HTR-8/SVneo (cell line): ENCODE measurements at regions not wholly inside any gene's neighbourhood (a gene's known extent, or its start where the extent isn't known, plus 50 kb on each side); places are given as distances from the start of the nearest gene placed in this dataset.

ENCODE experiments used
- DNase-seq: peaks from one replicate; pipeline ENCODE4 v3.0.0; 2011; ENCODE audit warnings: low spot score, mixed read lengths; ENCODE audit not compliant: insufficient read length
- FAIRE-seq: peaks from 2 replicates; lab custom pipeline; 2011; peaks lifted over from hg19 to GRCh38; lab: Jason Lieb, UNC

DNA sequence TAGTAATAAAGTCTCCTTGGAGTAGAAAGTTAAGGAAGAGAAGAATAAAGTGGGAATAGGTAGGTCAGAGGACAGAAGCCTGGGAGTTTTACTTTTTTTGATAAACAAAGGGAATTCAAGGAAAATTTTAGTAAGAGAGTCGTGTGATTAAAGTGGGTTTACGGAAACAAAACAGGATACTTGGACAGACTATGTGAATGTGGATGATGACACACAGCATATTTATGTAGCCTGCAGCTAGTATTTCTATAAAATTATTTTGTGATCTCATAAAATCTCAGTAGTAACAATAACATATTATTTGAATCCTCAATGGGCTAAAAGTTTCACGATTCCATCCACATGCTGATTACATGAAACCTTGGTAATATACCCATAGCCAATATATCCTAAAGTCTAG is 450.7 kb upstream of the PIK3C3 start:
- DNase-seq, result no peak
- no peak for FAIRE-seq

DNA sequence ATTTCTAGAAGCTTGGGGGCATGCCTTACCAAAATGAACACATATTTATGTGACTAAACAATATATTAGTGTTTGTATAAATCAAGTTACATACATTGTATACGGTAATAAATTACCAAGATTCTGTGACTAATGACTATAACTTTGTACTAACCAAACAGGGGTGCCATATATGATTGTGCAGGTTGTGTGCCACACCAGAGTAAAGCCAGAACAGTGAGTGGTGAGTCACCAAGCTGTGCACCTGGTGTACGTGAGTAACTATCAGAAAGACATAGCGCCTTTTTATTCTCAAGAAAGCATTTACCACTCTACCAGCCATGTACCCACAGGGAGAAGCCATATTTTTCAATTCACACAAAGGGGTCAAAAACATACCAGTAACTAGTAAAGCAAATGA is 453.2 kb upstream of the PIK3C3 start:
- FAIRE-seq, result no peak

DNA sequence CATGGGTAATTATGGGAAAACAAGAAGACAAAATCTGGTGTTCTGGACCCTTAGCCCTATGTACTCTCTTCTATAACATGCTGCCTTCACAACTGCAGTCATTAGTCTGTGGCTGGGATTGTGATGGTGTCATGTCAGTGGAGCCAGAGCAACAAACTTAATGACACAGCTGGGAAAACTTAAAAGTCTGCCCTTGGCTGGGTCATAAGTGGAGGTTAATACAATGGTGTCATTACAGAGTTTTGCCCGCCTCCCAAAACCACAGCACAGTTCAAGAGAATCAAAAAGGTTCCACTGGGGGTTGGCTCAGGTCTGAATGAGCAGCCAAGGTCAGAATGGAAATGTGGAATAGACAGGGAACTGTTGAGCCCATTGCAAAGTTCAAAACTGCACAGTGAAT is 455.7 kb upstream of the PIK3C3 start:
- FAIRE-seq, result no peak
- no peak for DNase-seq

More for the DNA sequence above, 453.2 kb upstream of the PIK3C3 start:
- no peak for DNase-seq

DNA sequence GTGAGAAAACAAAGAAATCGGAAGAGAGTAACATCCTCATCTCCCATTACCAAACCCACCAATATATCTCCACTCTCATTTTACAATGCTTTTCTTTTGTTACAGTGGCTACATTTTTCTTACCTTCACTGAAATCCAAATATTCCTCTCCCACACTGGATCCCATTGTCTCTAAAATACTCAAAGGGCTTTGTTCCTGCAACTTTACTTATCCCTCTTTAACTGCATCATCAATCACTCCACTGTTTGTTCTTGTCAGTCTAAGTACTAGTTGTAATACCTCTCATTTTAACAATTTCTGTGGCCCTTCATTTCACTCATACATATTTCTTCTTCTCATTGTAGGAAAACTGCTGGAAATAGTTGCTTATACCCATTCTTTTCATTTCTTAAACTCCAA is 464.2 kb upstream of the PIK3C3 start:
- DNase-seq (no peak), FAIRE-seq (no peak)

DNA sequence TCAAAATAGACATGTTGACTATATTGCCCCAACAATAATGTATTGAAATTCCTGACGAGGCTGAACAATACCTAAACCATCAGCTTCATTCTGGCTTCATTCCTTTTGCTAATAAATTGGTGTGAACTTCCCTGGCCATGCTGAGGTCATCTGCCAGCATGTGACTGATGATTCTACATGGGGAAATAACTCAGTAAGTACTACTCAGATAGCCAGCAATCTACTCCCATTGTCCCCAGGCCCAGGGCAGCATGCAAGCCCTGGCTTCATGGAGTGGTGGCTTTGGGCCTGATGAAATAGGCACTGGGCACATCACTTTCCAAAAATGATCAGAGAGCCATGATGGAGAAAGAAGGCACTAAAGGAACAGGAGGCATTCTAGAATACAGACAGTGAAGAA is 468.5 kb upstream of the PIK3C3 start:
- no peak for DNase-seq

DNA sequence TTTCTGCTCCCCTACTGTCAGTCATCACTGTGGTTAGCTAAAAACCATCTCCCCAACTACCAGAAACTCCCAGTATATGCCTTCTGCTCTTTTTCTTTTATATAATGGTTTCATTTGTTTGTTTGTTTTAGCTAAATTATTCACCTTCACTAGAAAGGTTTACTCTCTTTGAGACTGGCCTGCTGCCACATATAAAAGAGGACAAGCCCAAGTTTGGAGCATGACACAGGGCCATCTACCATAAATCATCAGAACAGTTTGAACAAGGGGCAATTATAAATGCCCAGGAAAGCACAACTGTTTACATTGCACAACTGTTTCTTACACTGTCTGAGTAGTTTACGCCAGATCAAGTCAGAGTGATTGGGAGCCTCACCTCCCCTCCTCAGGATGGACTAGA is 471.0 kb upstream of the PIK3C3 start:
- DNase-seq, result no peak
- no peak for FAIRE-seq

More for the DNA sequence above, 468.5 kb upstream of the PIK3C3 start:
- no peak for FAIRE-seq

DNA sequence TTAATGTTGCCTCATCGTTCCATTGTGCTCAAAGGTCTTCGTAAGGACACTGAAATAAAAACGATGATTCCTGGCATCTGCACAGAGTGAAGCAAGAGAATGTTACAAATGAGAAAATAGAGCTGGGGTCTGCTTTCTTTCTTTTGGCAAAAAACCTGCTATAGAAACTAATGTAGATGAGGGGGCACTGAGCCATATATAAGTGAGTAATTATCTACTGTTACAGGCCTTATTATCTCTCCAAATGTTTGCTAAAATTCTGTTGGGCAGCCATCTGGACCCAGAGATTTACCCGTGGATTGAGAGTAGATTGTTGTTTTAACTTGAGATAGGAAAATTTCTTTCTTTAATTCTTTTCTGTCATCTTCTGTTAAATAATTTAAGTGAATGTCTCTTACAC is 472.5 kb upstream of the PIK3C3 start:
- FAIRE-seq, result no peak
- DNase-seq, result no peak

DNA sequence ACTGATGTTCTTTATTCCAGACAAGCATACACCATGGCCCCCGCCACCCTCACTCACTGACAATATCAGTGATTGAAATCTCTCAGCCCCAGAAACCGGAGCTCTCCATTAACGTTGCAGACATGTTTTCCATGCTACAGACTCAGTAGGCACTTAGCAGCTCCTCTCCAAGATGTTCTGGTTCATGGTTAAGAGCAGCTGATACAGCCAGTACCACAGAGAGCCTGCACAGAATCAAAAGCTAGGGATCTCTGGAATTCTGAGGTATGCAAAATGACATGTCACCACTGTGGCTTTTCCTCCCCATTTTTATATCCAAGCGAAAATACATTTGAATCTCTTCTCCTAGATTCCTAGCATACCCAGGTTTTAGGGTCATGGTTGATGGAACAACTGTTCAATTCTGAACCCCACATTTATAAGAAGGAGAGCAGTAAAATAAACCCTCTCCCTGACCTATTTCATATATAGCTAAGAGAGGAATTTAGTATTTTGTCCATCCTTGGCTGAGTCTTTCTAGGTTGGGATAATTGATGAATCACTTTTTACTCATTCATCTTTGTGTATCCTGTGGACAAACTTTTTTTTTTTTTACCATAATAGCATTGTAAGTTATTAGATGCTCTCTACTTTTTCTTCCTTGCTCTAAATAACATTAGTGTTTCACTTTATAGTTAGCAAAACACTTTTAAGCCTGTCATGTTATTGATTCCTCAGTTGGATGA is 488.4 kb upstream of the PIK3C3 start:
- FAIRE-seq (no peak), DNase-seq (no peak)

DNA sequence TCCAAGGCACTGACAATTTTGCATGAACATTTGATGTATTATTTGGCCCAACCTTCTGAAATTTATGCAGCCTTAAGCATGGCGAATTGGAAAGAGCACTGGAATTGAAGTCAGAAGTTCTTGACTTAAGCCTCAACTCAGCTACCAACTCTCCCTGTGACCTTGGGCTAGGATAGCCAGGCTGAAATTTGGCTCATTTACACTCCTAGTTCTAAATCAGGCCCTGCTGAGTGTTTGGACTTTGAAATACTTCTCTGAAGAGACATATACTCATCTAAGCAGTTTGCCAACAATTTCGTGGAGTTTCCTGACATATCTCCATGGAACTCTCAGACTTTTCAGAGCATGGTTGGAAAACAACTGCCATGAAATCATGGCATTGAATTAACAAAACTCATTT is 489.6 kb upstream of the PIK3C3 start:
- FAIRE-seq (no peak), DNase-seq (no peak)

DNA sequence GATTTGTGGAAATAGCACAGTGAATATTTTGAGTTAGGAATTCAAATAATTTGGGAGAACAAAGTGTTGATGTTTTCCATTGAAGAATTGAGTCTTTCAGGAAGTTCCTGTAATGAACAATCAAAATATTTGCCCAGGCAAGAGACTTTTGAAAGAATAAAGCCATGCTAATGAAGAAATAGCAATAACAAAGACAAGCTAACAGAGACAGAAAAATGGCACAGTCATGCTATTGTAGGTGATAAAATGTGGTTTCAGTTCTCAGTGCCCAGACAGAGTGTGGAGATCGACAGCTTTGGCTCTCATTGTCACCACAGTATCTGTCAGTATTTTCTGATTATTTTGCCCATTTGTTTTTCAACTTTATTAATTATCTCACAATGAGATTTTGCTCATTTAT is 490.8 kb upstream of the PIK3C3 start:
- FAIRE-seq, result no peak
- no peak for DNase-seq

DNA sequence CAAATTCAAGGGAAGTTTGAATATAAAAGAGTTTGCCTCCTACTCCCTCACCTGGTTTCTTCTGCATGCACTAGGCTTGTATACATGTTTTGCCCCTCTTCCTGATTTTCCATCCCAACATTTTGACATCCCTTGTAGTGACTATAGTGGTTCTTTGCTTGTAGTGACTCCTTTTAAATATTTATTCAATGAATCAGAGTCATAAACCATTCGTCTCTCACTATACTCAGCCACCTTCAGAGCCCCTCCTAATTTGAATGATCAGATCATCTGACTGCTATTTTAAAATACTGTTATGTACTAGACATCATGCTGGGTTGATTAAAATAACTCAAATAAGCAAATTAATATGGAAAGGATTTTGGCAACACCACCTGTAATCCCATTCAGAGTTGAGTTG is 492.1 kb upstream of the PIK3C3 start:
- no peak for DNase-seq
- FAIRE-seq, result no peak

DNA sequence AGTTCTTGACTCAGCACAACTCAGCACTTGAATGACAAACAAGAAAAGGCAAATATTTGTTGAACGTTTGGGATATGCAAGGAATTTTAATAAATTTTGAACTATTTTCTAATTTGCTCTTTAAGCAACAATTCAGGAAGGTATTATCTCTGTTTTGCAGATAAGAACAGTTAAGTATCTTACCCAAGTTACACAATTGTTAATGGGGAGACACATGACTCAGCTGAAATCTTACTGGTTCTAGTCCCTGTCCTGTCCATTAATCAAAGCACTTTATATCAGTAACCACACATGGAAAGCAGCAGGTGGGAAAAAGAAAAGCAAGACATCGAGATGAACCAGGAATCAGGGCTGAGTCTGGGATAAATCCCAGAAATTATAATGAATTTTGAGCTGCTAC is 493.9 kb upstream of the PIK3C3 start:
- FAIRE-seq (no peak), DNase-seq (no peak)

DNA sequence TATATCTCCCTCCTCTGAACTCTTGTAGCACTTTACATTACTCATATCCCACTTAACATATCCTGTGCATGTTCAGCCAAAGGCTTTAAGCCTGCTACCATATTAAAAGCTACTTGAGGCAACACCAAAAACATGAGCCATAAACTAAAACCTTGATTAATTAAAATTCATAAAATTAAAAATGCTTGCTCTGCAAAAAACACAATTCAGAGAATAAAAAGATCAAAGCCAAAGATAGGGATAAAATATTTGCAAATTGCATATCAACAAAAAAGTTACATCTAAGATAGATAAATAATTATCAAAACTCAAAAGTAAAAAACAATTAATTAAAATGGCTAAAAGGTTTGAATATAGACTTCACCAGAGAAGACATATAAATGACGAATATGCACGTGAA is 495.4 kb upstream of the PIK3C3 start:
- no peak for FAIRE-seq
- DNase-seq, result no peak

DNA sequence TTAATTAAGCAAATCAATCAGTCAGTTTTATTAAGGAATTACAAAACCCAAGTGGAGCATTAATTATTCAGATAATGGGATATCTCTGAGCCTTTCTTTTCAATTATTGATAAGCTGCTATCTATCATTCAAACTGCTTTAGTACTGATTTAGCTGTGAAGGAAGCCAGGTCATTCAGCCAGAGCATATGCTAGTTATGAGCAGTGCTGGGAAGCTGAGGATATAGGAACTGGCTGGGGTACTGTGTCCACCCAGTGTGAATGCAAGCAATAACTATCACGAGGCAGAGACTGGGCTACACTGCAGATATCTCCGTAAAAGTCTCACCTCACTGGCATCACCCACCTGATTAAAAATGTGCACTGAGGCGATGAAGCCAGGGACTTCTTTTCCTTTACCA is 496.7 kb upstream of the PIK3C3 start:
- no peak for FAIRE-seq

DNA sequence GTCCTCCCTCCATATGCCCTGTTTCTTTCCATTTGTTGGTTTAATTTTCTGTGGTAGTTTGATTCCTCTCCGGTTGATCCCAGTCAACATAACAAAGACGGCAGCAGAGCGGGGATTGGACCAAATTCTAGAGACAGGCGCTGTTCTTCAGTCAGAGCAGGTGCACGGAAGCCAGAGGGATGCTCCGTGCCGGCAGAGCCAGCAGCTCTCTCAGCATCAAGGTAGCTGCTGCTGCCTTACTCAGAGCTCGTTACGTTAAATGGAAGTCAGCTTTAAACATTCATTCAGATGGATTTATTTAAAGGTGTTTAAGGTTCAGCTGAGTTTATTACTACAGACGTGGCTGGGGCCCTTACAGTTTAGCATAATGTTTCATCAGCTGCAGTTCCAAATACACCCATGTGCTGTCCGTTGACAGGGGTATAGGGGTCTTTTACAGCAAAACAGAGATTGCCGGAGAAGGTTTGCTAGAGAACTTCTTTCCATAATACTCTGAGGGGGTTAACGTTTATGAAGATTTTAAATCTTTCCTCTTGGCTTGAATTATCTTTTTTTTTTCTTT is 497.2 kb upstream of the PIK3C3 start:
- FAIRE-seq, result no peak
- DNase-seq, result no peak

More for the DNA sequence above, 496.7 kb upstream of the PIK3C3 start:
- DNase-seq, result no peak

DNA sequence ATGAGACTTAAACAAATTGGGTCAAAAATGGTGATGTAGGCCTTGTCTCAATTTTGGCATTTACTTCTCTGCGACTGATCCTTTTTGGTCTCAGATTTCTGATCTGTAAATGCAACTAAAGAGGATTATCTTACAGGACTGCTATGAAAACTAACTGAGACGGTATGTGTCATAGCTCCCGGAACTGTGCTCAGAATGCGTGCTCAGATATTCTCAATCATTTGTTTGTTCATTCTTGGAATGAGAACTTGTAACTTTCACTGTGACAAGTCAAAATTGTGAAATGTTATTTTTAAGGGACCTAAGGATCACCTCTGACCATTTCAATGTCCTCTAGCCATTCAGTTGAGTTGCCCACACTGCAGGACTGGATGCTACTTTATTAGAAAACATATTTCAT is 498.2 kb upstream of the PIK3C3 start:
- FAIRE-seq (no peak), DNase-seq (no peak)

DNA sequence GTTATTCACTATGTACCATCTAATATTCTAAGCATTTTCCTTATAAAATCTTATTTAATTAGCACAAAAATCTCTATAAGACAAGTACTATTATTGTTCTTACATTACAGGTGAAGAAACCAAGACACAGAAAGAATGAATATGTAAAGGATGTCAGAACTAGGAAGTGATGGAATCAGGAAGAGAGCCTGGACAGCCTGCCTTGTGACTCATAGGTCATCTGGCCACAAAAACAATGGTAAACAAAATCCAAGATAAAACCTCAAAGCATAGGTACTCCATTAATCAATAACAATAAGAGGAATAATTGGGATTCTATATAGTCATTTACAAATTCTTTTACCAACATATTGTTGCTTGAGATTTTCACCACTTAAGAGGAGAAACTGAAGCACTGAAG is 505.4 kb upstream of the PIK3C3 start:
- no peak for FAIRE-seq

DNA sequence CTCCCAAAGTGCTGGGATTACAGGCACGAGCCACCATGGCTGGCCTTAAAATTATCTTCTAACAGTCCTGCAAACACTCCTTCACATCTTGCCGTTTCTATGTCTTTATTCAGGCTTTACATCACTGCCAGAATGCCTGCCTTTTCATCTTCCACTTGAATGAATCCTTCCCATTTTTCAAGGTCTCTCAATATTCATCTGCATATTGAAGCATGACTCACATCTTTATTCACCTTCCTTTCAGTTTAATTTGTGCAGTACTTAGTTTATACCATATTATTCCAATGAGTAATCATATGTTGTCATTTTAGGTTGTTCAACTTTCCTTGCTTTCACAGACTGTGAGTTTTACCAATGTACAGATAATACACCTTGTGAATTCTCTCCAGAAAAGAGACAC is 510.1 kb upstream of the PIK3C3 start:
- DNase-seq, result no peak

More for the DNA sequence above, 505.4 kb upstream of the PIK3C3 start:
- DNase-seq, result no peak

DNA sequence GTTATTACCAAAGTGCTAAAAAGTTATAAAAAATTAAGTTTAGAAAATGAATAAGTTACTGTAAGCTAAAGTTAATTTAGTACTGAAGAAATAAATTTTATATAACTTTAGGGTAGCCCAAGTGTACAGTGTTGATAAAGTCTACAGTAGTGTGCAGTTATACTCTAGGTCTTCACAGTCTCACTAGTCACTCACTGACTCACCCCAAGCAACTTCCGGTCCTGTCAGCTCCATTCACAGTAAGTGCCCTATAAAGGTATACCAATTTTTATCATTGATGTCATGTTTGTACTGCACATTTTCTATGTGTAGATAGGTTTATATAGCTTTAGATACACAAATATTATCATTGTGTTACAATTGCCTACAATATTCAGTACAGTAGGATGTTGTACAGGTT is 518.3 kb upstream of the PIK3C3 start:
- FAIRE-seq, result no peak
- DNase-seq, result no peak

More for the DNA sequence above, 510.1 kb upstream of the PIK3C3 start:
- FAIRE-seq, result no peak

DNA sequence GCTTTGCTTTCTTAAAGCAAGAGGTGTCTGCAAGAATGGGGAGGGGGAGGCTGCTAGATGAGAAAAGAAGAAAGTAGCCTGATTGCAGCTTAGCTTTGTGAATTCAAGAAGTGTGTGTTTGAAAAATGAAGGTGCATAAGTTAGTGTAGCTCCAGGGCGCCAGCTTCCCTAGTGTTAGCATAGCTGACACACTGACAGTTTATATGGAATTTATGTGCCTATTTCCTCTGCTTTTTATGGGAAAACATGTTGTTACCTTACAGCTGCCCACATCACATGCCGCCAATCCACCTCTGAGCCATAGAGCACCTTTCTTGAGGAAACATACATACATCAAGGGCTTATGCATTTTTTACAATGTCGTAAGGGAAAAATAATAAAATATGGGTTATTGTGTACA is 536.4 kb upstream of the PIK3C3 start:
- FAIRE-seq, result no peak

DNA sequence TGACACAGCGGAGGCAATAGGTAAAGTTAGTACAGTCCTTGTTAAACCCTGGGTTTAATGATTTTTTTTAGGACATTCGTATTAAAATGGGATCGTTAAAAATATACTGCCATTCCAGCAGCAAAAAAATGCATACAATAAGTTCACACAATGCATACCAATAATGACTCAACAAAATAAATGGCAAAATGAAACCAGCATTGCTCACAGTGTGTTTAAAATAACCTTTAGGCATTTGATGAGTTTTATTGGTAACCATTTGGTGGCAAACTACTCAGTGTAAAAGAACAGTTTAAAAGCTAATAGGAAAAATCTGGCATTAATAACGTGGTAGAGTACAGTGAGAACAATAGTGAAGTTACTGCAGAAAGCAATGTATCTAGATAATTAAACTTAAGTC is 539.0 kb upstream of the PIK3C3 start:
- FAIRE-seq (no peak), DNase-seq (no peak)

More for the DNA sequence above, 536.4 kb upstream of the PIK3C3 start:
- no peak for DNase-seq

DNA sequence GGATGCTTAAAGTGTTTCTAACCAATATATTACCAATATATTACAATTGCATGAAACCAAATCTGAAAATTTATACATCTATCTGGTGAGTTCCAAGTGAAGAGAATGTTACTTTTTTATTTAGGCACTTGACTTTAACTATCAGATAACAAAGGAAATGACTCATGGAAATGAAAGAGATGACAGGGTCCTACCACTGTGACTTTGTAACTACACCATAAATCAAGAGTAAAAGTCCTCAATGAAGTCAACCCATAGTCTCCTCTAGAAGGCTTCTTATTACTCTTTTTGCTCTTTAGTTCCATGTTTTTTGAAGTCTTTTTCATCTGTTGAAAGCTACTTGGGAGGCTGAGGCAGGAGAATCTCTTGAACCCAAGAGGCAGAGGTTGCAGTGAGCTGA is 545.0 kb upstream of the PIK3C3 start:
- DNase-seq (no peak), FAIRE-seq (no peak)
